ENCODE measurements at regions not wholly inside any gene's neighbourhood (a gene's known extent, or its start where the extent isn't known, plus 50 kb on each side); places are given as distances from the start of the nearest gene placed in this dataset.

- TF ChIP-seq POLR2AphosphoS2 (IDR thresholded peaks at IDR 0.05; ENCODE audit: low read depth, low read length) (no peak), BCLAF1 (IDR thresholded peaks at IDR 0.05) (no peak), CREM (IDR thresholded peaks at IDR 0.05) (no peak), CREM (CRISPR knock-in tag; IDR thresholded peaks at IDR 0.05) (no peak), MAFK (conservative IDR thresholded peaks at IDR 0.05 in 1 of 2, IDR thresholded peaks at IDR 0.05 in 1 of 2; ENCODE audit: low read length in 2 of 2) (no peak), ZNF841 (CRISPR knock-in tag; IDR thresholded peaks at IDR 0.05; ENCODE audit: borderline replicate concordance) (no peak), TAF1 (CRISPR knock-in tag; IDR thresholded peaks at IDR 0.05) (no peak), YY1 (IDR thresholded peaks at IDR 0.05; ENCODE audit: insufficient read depth, insufficient replicate concordance, low read depth, low read length) (no peak), GABPB1 (CRISPR knock-in tag; IDR thresholded peaks at IDR 0.05) (no peak), POLR2A (IDR thresholded peaks at IDR 0.05; ENCODE audit: insufficient read depth in 1 of 2, low read depth in 2 of 2, low read length in 2 of 2) (no peak), FOXP4 (CRISPR knock-in tag; IDR thresholded peaks at IDR 0.05) (no peak), RAD21 (CRISPR knock-in tag; IDR thresholded peaks at IDR 0.05) (no peak), GABPA (IDR thresholded peaks at IDR 0.05; ENCODE audit: low read depth, low read length) (no peak), GABPA (CRISPR knock-in tag; IDR thresholded peaks at IDR 0.05; ENCODE audit: low read depth) (no peak)
- TF ChIP-seq, protein P1, sequence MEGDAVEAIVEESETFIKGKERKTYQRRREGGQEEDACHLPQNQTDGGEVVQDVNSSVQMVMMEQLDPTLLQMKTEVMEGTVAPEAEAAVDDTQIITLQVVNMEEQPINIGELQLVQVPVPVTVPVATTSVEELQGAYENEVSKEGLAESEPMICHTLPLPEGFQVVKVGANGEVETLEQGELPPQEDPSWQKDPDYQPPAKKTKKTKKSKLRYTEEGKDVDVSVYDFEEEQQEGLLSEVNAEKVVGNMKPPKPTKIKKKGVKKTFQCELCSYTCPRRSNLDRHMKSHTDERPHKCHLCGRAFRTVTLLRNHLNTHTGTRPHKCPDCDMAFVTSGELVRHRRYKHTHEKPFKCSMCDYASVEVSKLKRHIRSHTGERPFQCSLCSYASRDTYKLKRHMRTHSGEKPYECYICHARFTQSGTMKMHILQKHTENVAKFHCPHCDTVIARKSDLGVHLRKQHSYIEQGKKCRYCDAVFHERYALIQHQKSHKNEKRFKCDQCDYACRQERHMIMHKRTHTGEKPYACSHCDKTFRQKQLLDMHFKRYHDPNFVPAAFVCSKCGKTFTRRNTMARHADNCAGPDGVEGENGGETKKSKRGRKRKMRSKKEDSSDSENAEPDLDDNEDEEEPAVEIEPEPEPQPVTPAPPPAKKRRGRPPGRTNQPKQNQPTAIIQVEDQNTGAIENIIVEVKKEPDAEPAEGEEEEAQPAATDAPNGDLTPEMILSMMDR (CRISPR knock-in tag; IDR thresholded peaks at IDR 0.05): no peak
- TF ChIP-seq, protein P2, sequence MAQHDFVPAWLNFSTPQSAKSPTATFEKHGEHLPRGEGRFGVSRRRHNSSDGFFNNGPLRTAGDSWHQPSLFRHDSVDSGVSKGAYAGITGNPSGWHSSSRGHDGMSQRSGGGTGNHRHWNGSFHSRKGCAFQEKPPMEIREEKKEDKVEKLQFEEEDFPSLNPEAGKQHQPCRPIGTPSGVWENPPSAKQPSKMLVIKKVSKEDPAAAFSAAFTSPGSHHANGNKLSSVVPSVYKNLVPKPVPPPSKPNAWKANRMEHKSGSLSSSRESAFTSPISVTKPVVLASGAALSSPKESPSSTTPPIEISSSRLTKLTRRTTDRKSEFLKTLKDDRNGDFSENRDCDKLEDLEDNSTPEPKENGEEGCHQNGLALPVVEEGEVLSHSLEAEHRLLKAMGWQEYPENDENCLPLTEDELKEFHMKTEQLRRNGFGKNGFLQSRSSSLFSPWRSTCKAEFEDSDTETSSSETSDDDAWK (CRISPR knock-in tag; IDR thresholded peaks at IDR 0.05): no peak
Observed at GRCh38 chr3:177742273-177742672, 545.0 kb upstream of the TBL1XR1 start.
